ENCODE measurements at regions not wholly inside any gene's neighbourhood (a gene's known extent, or its start where the extent isn't known, plus 50 kb on each side); places are given as distances from the start of the nearest gene placed in this dataset.

- no peak for DNase-seq
Measured at GRCh38 chr10:44435196-44435595, 50.3 kb upstream of the CXCL12 start.

DNA sequence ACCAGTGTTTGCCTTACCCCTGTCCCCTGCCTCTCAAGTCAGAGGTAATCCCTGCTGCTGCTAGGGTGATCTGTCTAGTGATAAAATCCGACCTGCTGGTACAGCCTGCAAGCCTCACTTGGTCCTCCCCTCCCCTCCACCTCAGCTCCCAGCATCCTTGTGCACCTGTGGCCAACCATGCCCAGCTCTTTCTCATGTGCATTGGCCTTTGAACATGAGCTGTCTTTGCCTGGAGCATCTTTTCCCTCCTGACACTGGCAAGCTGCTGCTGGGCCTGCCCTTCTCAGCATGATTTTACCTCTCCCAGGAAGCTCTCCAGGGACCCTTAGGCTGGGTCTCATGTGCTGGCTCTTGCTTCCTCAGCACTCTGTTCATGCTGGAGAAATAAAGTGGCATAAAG, 51.3 kb upstream of the CXCL12 start:
- DNase-seq = no peak

DNA sequence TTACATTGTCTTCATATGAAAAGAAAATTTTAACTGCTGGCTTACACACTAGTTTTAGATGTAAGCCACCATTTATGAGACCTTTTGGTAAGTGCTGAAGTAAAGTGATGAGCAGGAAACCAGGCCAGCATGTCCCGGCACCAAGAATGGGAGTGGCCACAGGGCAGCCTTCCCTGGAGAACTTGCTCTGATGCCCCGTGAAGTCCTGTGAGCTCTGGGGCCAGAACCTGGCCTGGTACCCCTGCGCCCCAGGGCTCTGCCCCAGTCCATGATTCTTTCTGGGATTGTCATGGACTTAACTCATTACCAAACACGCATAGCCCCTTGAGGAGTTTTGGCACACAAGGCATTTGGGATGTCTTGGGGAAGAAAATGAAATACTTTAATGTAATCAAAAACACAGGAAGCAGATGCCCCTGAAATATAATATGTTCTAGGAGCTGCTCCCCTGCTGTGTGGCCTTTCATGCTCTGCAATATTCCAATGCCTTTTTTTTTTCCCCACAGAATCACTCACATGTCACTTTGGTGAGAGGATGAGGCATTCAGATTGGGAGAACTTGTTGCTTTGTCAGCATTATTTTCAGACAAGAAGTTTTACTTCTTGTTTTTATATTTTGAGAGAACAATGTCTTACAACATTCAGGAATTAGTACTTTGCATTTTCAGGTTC, 53.1 kb upstream of the CXCL12 start:
- DNase-seq = no peak

GRCh38 chr10:44439239-44439957, 54.5 kb upstream of the CXCL12 start:
- no peak for DNase-seq

DNA sequence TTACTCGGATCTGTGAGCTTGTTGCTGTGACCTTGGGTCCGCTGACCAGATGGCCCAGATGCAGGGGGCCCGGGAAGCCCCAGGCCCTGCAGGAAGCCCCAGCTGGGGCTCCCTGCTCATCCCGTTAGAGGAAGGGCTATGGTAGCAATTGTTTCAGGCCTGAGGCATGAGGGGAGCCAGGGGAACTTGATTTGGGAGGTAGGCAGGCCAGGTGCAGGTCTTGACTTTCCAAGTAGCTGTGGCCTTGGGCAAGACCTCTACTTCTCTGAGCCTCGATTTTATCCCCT, 55.0 kb upstream of the CXCL12 start:
- DNase-seq = no peak

GRCh38 chr10:44457259-44457658, 72.4 kb upstream of the CXCL12 start:
- DNase-seq = no peak

GRCh38 chr10:44458671-44459413, 73.9 kb upstream of the CXCL12 start:
- no peak for DNase-seq

- no peak for DNase-seq
Measured at GRCh38 chr10:44459671-44460070, 74.8 kb upstream of the CXCL12 start.

DNA sequence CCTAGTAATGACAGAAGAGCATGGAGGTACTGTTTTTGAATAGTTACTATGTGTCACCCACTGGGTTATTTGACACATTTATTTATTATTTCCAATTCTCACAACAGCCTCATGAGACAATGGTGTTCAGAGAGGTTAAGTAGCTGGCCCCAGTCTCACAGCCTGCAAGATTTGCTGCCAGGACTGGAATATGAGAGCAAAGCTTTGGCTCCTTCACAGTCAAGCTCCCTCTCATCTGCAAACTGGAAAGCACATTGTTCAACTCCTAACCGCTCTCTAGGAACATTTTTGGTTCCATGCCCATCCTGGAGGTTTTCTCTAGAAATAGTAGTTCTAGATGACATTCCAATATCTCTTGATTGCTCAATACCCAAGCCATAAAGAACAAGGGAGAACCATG, 75.5 kb upstream of the CXCL12 start:
- no peak for DNase-seq

DNA sequence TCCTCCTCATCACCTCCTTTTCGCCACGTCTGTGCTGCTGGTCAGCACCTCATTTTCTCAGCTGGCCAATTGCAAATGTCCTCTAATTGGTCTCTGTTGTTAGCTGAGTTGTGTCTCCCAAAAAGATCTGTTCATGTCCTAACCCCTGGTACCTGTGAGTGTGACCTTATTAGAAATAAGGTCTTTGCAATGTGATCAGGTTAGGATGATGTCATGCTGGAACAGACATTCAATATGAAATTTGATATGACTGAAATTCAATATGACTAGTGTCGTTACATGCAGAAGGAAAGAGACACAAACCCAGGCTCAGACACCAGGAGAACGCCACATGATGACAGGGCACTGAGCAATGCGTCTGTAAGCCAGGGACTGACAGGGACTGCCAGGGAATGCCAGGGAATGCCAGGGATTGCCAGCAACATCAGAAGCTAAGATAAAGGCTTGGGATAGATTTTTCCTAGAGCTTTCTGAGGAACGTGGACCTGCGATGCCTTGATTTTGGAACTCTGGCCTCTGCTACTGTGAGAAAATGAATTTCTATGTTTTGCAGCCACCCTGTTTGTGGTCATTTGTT, 77.5 kb upstream of the CXCL12 start:
- DNase-seq = no peak

- no peak for DNase-seq
Measured at GRCh38 chr10:44463511-44464121, 78.7 kb upstream of the CXCL12 start.

GRCh38 chr10:44464503-44464902, 79.6 kb upstream of the CXCL12 start:
- DNase-seq = no peak

- no peak for DNase-seq
Measured at GRCh38 chr10:44465401-44466115, 80.7 kb upstream of the CXCL12 start.

DNA sequence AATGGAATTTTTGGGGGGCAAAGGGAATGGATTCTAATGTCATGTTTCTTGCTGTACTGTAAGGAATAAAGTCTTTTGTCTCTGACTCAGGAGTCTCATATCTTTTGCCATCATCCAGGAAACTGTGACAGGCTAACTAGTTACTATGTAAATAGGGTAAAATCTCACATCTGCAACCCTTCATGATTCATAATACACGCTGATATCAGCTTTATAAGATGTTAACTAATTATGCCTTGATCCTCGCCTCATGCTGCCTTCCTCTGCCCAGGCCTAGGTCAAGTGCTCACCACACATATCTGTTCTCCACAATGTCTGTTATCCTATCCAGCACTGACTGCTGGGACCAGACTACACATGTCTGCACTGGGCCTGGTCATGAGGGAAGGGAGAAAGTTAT, 81.3 kb upstream of the CXCL12 start:
- no peak for DNase-seq

DNA sequence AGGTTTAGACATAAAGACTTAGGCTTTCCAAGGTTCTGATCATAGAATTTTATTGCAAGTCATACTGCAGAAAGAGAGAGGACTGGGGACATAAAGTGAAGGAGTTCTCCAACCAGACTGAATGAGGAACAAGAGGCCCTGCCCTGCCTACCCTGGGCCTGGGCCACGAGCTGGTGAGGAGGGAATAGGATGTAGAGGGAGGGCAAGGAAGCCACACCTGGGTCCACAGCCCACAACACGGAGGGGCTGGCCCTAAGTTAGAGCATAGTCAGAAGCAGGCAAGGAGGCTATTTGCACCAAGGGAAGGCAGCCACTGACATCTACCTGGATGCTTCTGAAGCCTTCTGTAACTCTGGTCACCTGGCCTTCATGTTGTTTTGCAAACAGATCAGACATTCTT, 82.2 kb upstream of the CXCL12 start:
- DNase-seq = no peak

DNA sequence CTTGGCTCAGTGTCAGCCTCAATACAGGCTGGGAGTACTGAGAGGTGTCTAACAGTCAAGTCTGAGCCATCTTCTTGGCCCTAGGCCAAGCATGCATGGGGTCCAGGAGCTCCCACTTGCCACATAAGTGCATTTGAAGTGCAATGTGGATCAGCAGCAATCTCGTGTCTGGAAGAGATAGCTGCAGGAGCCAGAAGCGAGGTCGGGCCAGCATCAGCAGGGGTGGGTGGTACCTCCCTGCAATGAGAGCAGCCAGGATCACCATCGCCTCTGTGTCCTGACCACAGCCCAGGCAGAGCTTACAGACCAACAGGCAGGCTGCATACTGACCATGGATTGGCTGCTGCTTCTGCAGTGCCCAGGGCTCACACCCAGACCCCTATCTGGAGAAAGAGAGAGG, 83.0 kb upstream of the CXCL12 start:
- no peak for DNase-seq

- no peak for DNase-seq
Measured at GRCh38 chr10:44468525-44468924, 83.6 kb upstream of the CXCL12 start.

DNA sequence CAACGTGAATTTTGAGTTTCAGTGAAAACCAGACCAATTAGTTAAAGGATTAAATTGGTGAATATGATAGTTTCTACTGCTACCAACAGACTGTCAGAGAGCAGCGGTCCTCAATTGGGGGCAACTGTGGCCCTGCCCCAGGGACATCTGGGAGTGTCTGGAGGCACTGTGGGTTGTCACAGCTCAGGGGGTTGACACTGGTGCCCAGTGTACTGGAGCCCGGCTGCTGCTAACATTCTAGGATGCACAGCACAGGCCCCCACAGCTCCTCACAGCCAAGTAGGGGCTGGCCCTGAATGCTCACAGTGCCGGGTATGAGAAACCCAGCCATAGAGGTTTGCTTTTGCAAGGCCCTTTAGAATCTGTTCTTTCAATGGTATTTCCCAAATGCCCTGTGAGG, 84.1 kb upstream of the CXCL12 start:
- DNase-seq = no peak

DNA sequence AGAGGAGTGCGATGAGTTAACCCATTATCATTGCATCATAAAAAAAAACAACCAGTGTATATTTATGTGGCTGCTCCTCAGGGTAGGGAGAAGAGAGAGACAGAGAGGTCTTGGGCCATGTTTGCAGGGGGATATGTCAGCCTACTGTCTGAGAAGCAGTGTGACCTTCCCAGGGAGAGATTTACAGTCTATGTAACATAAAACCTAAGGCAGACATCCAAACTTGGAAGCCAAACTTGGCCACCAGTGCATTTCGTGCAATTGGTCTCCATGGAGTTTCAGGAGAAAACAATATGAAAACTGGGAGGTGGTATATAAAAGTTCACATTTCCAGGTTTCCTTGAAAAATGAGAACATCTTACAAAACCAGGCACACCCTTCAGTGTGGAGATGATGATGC, 85.9 kb upstream of the CXCL12 start:
- no peak for DNase-seq

GRCh38 chr10:44471410-44471809, 86.5 kb upstream of the CXCL12 start:
- DNase-seq = no peak

- DNase-seq = no peak
Measured at GRCh38 chr10:44473146-44473545, 88.2 kb upstream of the CXCL12 start.

DNA sequence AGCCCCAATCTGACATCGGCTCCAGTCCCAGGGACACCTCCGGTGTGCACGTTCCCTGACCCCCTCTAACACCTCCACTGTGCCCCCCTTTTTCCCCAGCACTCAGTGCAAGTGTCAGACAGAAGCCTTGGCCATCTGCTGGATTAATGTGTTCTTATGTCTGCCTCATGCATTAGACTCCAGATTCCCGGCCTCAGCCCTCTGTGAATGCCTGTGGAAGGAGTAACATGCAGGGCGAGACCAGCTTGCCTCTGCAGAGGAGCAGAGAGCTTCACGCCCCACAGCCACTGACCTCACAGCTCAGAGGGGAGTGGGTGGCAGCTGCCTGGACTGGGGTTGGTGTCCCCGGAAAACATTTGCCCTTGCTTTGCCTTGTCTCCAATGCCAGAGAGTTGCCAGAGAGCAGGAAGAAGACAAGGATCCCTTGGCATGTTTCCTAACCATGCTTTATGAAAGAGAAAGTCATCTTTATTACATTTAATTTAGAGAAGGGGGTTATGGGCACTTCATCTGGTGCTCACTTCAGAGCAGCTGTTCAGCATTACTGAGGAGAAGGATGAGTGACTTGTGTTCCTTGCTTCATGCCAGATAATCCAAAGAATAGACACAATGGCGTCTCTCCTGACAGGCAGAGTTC, 91.6 kb upstream of the CXCL12 start:
- no peak for DNase-seq

All from T-helper 9 cell (primary cell).